Activated CD8-positive, alpha-beta memory T cell treated with anti-CD3 and anti-CD28 coated beads for 4 hours (primary cell): ENCODE measurements at regions not wholly inside any gene's neighbourhood (a gene's known extent, or its start where the extent isn't known, plus 50 kb on each side); places are given as distances from the start of the nearest gene placed in this dataset.

Experiments
- DNase-seq, 2 donors: peaks; one replicate each; pipeline ENCODE4 v3.0.0-alpha.2; 2020; ENCODE audit warnings: low read depth in 2 of 2

GRCh38 chr7:142409471-142409870 is 151.6 kb upstream of the PRSS58 start:
- no peak for DNase-seq

DNA sequence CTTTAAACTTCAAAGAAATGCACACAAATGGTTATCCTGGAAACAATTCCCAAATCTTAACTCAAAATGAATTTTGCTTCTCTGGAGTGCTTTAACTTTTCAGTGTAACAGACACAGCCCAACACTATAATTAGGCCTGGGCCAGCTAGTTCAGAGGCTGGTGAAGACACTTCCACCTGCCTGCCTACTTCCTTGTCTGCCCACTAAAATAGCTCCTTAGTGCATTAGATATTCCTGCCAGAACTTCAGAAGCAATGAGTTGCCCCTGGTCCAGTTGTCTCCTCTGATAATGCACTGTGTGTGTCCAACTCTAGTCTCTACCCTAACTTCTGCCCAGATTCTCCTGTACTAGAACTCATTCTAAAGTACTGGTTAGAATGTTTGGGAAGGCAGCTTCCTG is 150.9 kb upstream of the PRSS58 start:
- DNase-seq, result no peak

GRCh38 chr7:142407939-142408570 is 150.2 kb upstream of the PRSS58 start:
- no peak for DNase-seq

GRCh38 chr7:142405122-142405765 is 147.4 kb upstream of the PRSS58 start:
- DNase-seq, result no peak

- DNase-seq, result no peak
Measured at GRCh38 chr7:142401951-142402350, 144.1 kb upstream of the PRSS58 start.

DNA sequence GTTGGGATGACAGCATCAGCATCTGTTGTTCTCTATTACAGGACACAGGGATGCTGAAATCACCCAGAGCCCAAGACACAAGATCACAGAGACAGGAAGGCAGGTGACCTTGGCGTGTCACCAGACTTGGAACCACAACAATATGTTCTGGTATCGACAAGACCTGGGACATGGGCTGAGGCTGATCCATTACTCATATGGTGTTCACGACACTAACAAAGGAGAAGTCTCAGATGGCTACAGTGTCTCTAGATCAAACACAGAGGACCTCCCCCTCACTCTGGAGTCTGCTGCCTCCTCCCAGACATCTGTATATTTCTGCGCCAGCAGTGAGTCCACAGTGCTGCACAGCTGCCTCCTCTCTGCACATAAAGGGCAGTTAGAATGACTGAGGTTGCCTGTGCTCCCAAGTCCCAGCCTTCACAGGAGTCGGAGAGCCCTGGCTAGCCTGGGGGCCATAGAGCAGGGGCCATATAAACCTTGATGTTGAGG is 142.2 kb upstream of the PRSS58 start:
- no peak for DNase-seq

DNA sequence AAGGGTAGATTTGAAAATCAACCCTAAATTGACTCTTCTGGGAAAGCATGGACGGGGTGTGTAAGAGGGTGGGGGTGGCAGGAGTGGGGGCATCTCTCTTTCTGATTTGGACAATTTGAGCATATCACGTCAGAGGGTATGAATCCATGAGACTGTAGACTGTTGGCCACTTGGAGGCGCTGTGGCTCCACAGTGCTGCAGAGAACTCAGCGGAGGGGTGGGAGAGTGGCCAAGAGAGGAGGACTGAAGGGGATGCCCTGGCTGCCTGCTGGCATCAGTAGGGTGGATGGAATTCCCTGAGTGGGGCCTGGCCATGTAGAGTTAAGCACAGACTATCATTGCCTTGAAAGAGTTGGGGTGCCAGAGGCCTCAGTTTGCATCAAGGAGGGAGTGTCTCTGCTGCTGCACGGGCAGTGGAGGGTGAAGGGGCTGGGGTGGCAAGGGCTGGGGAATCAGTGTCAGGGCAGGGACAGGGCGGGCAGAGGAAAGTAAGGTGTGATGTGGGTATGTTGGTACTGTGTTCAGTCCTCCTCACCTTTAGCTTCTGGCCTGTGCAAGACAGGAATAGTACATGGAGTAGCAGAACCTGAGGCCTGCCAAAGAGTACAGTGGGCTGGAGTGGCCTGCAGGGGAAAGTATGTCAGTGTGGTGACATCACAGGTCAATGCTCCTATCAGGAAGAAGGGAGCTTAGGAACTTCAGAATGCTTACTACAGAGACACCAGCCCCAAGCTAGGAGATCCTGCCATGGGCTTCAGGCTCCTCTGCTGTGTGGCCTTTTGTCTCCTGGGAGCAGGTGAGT is 133.5 kb upstream of the PRSS58 start:
- DNase-seq, result no peak

GRCh38 chr7:142389544-142389943 is 131.7 kb upstream of the PRSS58 start:
- DNase-seq, result no peak

DNA sequence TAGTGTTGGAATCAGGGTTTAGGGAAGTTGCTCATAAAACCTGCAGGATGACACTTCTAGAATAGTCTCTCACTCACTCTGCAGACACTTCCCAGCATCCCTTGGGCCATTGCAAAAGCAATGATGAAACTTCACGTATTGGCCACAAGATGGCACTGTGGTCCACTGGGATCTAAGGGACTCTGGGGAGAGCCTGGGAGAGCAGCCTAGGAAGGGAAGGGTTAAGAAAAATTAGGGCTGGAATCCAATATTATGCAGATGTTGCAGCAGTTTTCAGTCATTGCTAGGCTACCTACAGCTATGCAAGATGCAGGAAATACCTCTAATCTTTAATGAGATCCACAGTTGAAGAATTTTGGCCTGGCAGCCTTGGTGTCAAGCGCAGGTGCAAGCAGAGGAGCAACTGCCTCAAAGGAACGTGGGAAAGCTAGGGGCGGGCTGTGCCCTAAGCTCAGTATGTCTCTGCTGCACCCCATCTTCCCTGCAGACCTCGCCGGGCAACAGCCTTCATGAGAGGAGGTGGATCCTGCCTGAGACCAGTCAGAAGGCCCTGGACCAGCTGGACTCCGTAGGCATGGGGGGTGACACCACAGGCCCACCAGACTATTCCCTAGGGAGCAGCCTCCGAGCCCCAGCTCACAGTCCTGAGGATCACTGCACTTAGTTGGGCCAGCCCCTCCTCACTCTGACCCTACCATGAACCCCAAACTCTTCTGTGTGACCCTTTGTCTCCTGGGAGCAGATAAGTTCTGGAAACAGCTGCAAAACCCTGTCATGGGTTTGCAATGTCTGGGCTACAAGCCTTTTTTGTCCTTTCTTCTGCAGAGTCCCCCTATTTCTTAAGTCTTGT is 127.9 kb upstream of the PRSS58 start:
- DNase-seq, result no peak

DNA sequence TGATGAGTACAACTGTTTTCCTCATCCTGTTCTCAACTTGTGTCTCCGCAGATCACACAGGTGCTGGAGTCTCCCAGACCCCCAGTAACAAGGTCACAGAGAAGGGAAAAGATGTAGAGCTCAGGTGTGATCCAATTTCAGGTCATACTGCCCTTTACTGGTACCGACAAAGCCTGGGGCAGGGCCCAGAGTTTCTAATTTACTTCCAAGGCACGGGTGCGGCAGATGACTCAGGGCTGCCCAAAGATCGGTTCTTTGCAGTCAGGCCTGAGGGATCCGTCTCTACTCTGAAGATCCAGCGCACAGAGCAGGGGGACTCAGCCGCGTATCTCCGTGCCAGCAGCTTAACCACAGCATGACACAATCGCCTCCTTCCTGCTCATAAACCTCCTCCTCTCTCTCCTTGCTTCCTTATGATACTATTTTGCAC is 126.7 kb upstream of the PRSS58 start:
- DNase-seq, result no peak

DNA sequence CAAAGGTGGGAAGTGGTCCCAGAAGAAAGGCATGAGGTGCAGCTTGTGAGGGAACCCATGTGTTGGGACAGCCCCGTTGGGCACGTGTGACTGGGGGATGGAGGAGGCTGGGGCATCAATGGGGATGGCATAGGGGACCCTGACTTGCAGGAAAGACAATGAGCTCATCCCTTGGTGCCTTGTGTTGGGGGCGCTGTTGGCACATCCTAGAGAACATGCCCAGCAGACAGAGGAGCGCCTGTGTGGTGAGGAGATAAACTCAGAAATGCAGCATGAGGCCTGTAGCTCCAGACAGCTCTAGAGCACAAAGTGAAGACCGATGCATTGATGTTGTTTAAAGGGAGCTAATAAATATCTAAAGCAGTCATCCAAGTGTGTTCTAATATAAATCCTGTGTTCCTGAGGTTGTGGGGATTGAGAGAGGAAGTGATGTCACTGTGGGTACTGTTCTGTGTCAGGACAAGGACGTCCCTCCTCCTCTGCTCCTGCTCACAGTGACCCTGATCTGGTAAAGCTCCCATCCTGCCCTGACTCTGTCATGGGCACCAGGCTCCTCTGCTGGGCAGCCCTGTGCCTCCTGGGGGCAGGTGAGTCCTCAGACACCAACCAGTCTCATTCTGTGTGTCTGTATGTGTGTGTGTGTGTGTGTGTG is 126.1 kb upstream of the PRSS58 start:
- no peak for DNase-seq

GRCh38 chr7:142381727-142382390 is 124.0 kb upstream of the PRSS58 start:
- no peak for DNase-seq

GRCh38 chr7:142380069-142380468 is 122.2 kb upstream of the PRSS58 start:
- DNase-seq, result no peak

DNA sequence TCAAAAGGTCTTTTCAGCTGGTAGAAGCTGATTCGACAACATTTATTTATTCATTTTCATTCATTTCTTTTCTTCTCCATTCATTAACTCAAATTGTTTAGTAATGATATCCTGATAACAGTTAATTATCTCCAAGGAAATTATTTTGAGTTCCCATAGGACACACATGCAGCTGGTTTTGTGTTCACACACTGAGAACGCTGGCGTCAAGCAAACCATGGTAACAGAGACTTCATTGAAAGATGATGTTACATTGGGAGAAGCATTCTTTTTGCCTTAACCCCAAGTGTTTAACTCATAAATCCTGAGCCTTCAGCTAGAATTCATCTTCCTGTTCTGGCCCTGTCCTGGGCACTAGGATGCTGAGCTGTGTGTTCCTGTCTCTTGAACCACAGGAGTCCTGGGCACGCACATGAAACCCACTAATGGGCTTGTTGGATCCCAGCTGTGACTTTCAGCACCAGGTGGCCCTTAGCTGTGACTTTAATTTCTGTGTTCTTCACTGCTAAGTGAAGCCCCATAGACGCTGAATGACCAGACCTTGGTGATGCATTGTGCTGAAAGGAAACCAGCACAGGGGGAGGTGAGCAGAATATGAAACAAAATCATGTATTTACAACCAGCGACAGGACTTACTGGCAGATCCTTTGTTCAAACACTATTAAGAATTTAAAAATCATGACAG is 121.5 kb upstream of the PRSS58 start:
- no peak for DNase-seq

DNA sequence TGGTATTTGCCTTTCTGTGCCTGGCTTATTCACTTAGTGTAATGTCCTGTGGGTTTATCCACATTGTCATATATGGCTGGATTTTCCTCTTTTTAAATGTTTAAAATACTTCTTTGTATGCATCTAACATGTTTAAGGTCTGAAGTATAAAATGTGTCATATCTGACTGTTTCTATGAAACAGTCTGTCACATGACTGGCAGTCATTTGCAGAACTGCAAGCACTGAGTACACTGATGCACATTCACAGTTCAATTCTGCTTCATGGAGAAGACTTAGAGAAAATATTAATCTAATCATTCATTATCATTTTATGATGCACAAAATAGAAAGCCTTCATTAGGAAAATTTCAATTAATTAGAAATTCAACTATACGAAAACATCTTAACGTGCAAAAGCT is 119.7 kb upstream of the PRSS58 start:
- no peak for DNase-seq

DNA sequence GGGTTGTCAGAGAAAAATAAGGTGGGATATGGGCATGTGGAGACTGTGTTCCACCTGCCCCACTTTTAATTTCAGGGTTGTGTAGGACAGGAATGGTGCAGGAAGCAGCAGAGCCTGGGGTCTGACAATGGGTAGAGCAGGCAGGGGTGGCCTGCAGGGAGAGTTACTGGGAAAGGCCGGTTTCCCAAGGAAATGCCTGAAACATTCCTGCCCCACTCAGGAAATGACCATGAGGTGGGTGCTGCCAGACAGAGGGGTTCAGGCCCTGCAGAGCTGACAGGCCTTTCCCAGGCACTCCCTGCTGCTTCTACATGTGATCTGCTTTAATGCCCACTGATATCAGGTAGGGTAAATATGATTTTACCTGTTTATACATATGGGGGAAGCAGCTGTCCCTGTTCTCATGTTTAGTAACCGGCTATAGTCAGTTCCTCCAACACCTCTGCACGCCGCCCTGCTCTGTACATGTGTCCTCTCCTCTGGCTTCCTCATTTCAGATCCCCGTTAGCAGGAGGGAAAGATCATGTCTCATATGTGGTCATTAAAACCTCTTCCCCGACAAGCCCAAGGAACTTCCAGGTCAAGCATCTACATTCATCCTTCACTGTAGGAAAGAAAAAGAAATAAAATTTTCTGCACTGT is 118.6 kb upstream of the PRSS58 start:
- DNase-seq, result no peak

DNA sequence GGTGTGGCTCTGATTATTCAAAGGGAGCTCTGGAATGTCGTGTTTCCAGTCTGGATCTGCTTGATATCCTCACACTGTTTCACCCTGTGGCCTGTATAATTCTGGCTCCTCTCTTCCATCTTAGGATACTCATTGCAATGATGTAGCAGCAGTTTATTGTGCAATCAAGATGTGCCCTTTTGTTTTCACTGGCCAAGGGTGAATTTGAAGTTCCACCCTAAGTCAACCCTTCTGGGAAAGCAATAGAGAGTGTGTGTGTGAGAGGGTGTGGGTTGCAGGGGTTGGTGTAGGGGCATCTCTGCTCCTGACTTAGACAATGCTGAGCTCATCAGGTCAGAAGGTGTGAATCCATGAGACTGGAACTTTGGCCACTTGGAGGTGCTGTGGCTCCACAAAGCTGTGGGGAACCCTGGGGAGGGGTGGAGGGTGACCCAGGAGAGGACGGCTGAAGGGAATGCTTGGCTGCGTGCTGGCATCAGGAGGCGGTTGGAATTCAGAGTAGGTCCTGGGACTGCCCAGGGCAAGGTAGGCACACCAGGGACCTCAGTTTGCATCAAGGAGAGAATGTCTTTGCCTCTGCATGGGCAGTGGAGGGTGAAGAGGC is 118.0 kb upstream of the PRSS58 start:
- DNase-seq, result no peak

DNA sequence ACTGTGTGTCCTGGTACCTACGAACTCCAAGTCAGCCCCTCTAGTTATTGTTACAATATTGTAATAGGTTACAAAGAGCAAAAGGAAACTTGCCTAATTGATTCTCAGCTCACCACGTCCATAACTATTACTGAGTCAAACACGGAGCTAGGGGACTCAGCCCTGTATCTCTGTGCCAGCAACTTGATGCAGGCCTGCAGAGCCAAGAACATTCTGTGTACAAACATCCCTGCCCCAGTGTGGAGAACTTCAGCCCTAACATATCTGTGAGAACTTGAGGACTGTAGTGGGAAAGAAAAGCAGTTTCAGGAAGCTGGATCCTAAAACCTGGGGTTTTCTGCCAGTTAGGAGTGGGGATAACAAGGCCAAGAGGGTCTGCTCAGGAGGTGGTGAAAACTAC is 114.9 kb upstream of the PRSS58 start:
- no peak for DNase-seq
